ENCODE measurements at regions not wholly inside any gene's neighbourhood (a gene's known extent, or its start where the extent isn't known, plus 50 kb on each side); places are given as distances from the start of the nearest gene placed in this dataset.

DNA sequence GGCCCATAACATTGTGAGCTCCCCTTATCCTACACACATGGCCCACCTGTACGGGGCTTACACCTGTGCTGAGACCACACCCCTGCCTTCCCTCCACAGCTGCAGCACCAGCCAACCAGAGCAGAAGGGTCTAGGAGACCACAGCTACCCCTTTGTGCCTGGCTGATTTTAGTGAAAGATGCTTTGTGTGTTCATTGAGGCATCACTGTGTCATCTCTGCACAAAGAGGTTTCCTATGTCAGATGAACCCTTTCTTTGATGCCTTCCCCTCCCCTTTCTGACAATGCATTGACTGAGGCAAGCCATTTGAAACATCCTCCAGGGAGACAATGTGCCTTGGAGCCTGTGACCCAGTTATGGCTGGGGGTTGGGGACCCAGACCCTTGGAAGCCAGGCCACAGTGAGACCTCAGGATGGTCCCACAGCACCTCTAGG, 54.9 kb upstream of the SLC7A14 start:
- Histone ChIP-seq H3K79me2 (ENCODE audit: insufficient read depth, low read length) (no peaks in the 10 kb centered on the region), H3K9me3 (ENCODE audit: low read depth, low read length) (no peaks in the 10 kb centered on the region), H4K20me1 (ENCODE audit: insufficient read depth, low read length) (no peaks in the 10 kb centered on the region), H3K27me3 (ENCODE audit: insufficient read depth, low read length) (no peaks in the 10 kb centered on the region), H3K4me2 (ENCODE audit: insufficient read depth, low read length) (no peak overlapping the region), H3K4me1 (ENCODE audit: insufficient read depth, low read length) (no peaks in the 10 kb centered on the region), H3K4me3 (ENCODE audit: insufficient read depth, low read length) (no peak overlapping the region), H3K36me3 (ENCODE audit: insufficient read depth, low read length) (no peaks in the 10 kb centered on the region), H2AFZ (ENCODE audit: low read length) (no peak overlapping the region), H3K27ac (ENCODE audit: low read depth, low read length) (no peak overlapping the region)
- no peak for DNase-seq (ENCODE audit: insufficient read length, low spot score, missing footprints)
- TF ChIP-seq, protein P1, sequence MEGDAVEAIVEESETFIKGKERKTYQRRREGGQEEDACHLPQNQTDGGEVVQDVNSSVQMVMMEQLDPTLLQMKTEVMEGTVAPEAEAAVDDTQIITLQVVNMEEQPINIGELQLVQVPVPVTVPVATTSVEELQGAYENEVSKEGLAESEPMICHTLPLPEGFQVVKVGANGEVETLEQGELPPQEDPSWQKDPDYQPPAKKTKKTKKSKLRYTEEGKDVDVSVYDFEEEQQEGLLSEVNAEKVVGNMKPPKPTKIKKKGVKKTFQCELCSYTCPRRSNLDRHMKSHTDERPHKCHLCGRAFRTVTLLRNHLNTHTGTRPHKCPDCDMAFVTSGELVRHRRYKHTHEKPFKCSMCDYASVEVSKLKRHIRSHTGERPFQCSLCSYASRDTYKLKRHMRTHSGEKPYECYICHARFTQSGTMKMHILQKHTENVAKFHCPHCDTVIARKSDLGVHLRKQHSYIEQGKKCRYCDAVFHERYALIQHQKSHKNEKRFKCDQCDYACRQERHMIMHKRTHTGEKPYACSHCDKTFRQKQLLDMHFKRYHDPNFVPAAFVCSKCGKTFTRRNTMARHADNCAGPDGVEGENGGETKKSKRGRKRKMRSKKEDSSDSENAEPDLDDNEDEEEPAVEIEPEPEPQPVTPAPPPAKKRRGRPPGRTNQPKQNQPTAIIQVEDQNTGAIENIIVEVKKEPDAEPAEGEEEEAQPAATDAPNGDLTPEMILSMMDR (IDR thresholded peaks at IDR 0.05; ENCODE audit: extremely low read depth, low read depth, low read length), result no peak

DNA sequence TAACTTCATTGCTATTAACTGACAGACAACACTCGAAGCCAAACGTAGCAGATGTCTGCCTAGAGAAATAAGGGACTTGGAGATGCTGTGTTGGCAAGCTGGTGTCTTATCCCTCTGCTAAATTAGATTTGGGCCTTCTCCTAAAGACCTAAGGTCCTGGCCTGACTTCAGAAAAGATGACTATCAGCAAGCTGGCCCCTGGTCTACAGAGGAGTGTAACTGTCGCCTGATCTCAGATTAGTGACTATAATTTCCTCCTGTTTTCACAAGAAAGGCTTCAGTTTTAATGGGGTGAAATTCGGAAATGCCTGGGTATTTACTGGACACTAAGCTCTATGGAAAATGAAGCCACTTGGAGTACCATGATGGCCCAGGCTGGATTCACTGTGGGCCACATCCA, 53.1 kb upstream of the SLC7A14 start:
- Histone ChIP-seq H3K36me3 (ENCODE audit: insufficient read depth, low read length) (no peaks in the 10 kb centered on the region), H3K27ac (ENCODE audit: low read depth, low read length) (no peak overlapping the region)

DNA sequence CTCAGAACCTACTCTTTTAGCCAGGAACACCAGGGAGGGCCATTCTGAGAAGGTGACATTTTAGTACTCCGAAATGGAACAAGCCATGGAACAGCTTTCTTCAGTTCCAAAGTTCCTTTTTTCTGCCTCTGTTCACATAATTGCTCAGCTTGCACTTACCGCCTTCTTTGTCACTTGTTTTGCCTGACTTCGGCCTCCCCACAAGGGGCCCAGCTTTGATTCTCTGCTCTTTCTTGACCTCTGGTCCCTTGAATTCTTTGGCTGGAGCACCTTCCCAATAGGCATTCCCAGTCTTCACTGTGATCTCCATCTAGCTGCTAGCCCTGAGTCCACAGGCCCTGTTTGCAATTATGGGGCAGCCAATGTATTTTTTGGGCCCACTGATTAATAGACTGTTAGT, 51.4 kb upstream of the SLC7A14 start:
- H3K4me2 ChIP-seq (ENCODE audit: insufficient read depth, low read length), result no peak overlapping the region
- H3K79me2 ChIP-seq (ENCODE audit: insufficient read depth, low read length), result no peaks in the 10 kb centered on the region
- no peaks in the 10 kb centered on the region for H3K36me3 ChIP-seq (ENCODE audit: insufficient read depth, low read length)
- H3K9me3 ChIP-seq (ENCODE audit: low read depth, low read length), result no peaks in the 10 kb centered on the region
- TF ChIP-seq, protein P1 (IDR thresholded peaks at IDR 0.05; ENCODE audit: extremely low read depth, low read depth, low read length), result no peak
- H4K20me1 ChIP-seq (ENCODE audit: insufficient read depth, low read length), result no peaks in the 10 kb centered on the region
- no peak for DNase-seq (ENCODE audit: insufficient read length, low spot score, missing footprints)
- H3K27ac ChIP-seq (ENCODE audit: low read depth, low read length), result no peak overlapping the region
- no peaks in the 10 kb centered on the region for H3K27me3 ChIP-seq (ENCODE audit: insufficient read depth, low read length)
- H2AFZ ChIP-seq (ENCODE audit: low read length), result no peak overlapping the region
- H3K4me1 ChIP-seq (ENCODE audit: insufficient read depth, low read length), result no peaks in the 10 kb centered on the region
- no peak overlapping the region for H3K4me3 ChIP-seq (ENCODE audit: insufficient read depth, low read length)

More for the DNA sequence above, 53.1 kb upstream of the SLC7A14 start:
- Histone ChIP-seq H2AFZ (ENCODE audit: low read length) (no peak overlapping the region), H3K79me2 (ENCODE audit: insufficient read depth, low read length) (no peaks in the 10 kb centered on the region), H4K20me1 (ENCODE audit: insufficient read depth, low read length) (no peaks in the 10 kb centered on the region), H3K9me3 (ENCODE audit: low read depth, low read length) (no peaks in the 10 kb centered on the region), H3K4me3 (ENCODE audit: insufficient read depth, low read length) (no peak overlapping the region), H3K27me3 (ENCODE audit: insufficient read depth, low read length) (no peaks in the 10 kb centered on the region), H3K4me1 (ENCODE audit: insufficient read depth, low read length) (no peaks in the 10 kb centered on the region), H3K4me2 (ENCODE audit: insufficient read depth, low read length) (no peak overlapping the region)
- TF ChIP-seq, protein P1 (IDR thresholded peaks at IDR 0.05; ENCODE audit: extremely low read depth, low read depth, low read length), result no peak
- DNase-seq (ENCODE audit: insufficient read length, low spot score, missing footprints), result peak; percentile 65

DNA sequence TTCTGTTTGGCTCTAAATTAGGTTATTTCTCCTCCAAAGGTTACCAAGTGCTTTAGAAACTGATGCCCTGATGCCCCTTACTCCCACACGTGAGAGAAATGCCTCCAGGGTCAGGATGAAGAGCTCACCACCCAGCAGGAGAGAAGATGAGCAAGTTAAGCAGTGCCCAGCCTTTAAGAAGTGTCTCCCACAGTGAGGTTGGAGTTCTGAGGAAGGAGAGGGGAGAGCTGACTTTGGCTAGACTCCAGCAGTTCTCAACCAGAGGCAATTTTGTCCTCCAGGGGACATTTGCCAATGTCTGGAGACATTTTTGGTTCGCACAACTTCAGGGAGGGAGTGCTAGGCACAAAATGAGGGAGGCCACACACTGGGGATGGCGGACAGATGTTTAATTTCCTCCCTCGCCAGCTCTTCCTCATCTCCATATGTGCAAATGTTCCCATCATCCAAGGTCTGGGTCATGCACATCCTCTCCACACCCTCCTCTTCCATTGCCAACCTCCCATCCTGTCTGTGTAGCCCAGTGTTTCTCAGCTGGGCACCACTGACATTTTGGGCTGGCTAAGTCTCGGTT, 50.6 kb upstream of the SLC7A14 start:
- TF ChIP-seq, protein P1 (IDR thresholded peaks at IDR 0.05; ENCODE audit: extremely low read depth, low read depth, low read length), result no peak
- DNase-seq (ENCODE audit: insufficient read length, low spot score, missing footprints), result no peak
- H3K27ac ChIP-seq (ENCODE audit: low read depth, low read length), result no peak overlapping the region
- no peaks in the 10 kb centered on the region for H3K79me2 ChIP-seq (ENCODE audit: insufficient read depth, low read length)
- no peak overlapping the region for H3K4me3 ChIP-seq (ENCODE audit: insufficient read depth, low read length)
- no peaks in the 10 kb centered on the region for H4K20me1 ChIP-seq (ENCODE audit: insufficient read depth, low read length)
- H3K27me3 ChIP-seq (ENCODE audit: insufficient read depth, low read length), result no peaks in the 10 kb centered on the region
- H3K9me3 ChIP-seq (ENCODE audit: low read depth, low read length), result no peaks in the 10 kb centered on the region
- H3K4me2 ChIP-seq (ENCODE audit: insufficient read depth, low read length), result no peak overlapping the region
- H3K36me3 ChIP-seq (ENCODE audit: insufficient read depth, low read length), result no peaks in the 10 kb centered on the region
- H2AFZ ChIP-seq (ENCODE audit: low read length), result no peak overlapping the region
- H3K4me1 ChIP-seq (ENCODE audit: insufficient read depth, low read length), result no peaks in the 10 kb centered on the region

All from osteoblast (primary cell).